GM12878 (cell line): ENCODE measurements at regions not wholly inside any gene's neighbourhood (a gene's known extent, or its start where the extent isn't known, plus 50 kb on each side); places are given as distances from the start of the nearest gene placed in this dataset.

Experiments
- ATAC-seq: fragments of 200-7000 bp; cut with Tn5 transposase; 3 replicates; pipeline ENCODE4 v1.9.1; 2020; ENCODE audit warnings: mild to moderate bottlenecking, moderate library complexity
- BruUV-seq: library from RNA; stranded (reverse); fragments of 400-500 nt; replicated peaks from 2 replicates; lab custom pipeline; 2021; lab: Mats Ljungman, UMichigan
- CTCF ChIA-PET: fragments of 300-600 bp; sonication (Branson Sonifier 250); formaldehyde crosslinking; extraction: SDS; loops from one replicate; lab custom pipeline; 2021; ENCODE audit warnings: inconsistent platforms; lab: Yijun Ruan, JAX
- POLR2A ChIA-PET: fragments of 350-600 bp; formaldehyde crosslinking; extraction: SDS; loops from one replicate; lab custom pipeline; 2021; ENCODE audit warnings: inconsistent platforms; lab: Charles Lee
- RAD21 ChIA-PET: fragments of 300-600 bp; sonication (Branson Sonifier 250); formaldehyde crosslinking; loops from one replicate; lab custom pipeline; 2023; ENCODE audit warnings: antibody characterized with exemption; ENCODE audit not compliant: unreplicated experiment; lab: Charles Lee
- SMC1A ChIA-PET: fragments of 300-600 bp; sonication (Branson Sonifier 250); formaldehyde crosslinking; loops from one replicate; lab custom pipeline; 2023; ENCODE audit not compliant: unreplicated experiment, uncharacterized antibody; lab: Charles Lee
- DNase-seq: peaks from one replicate; pipeline ENCODE4 v3.0.0-alpha.2; 2011; ENCODE audit warnings: low read depth, low spot score
- FAIRE-seq: peaks from 3 replicates; lab custom pipeline; 2011; peaks lifted over from hg19 to GRCh38; lab: Jason Lieb, UNC
- H2AFZ ChIP-seq: 2 replicates; pipeline ENCODE4 v1.6.0; 2011; ENCODE audit warnings: low read depth, low read length, control low read depth; ENCODE audit not compliant: control insufficient read depth
- H3K27ac ChIP-seq: 2 replicates; pipeline ENCODE4 v1.5.1; 2011; ENCODE audit warnings: control low read depth; ENCODE audit not compliant: control insufficient read depth, insufficient read depth
- H3K27me3 ChIP-seq, 2 experiments: replicated peaks in 1 of 2; 2 replicates each; pipeline versions ENCODE4 v1.6.0 to v1.6.1; 2011; ENCODE audit warnings: low read length in 1 of 2; ENCODE audit not compliant: control insufficient read depth in 2 of 2, insufficient read depth in 2 of 2
- H3K36me3 ChIP-seq, 2 experiments: 2 replicates each; pipeline ENCODE4 v1.5.1; 2011; ENCODE audit warnings: low read length in 1 of 2; ENCODE audit not compliant: control insufficient read depth in 2 of 2, insufficient read depth in 2 of 2
- H3K4me1 ChIP-seq: 2 replicates; pipeline ENCODE4 v1.6.1; 2011; ENCODE audit warnings: mild to moderate bottlenecking, low read length, moderate library complexity, mixed read lengths; ENCODE audit not compliant: control insufficient read depth, insufficient read depth
- H3K4me2 ChIP-seq: 2 replicates; pipeline ENCODE4 v1.6.0; 2011; ENCODE audit warnings: control low read depth; ENCODE audit not compliant: control insufficient read depth, insufficient read depth
- H3K4me3 ChIP-seq: fragments of 200-600 bp; sonication (generic); 2 replicates; pipeline ENCODE4 v1.5.1; 2016
- H3K79me2 ChIP-seq: 2 replicates; pipeline ENCODE4 v1.6.0; 2011; ENCODE audit warnings: low read length; ENCODE audit not compliant: control insufficient read depth, insufficient read depth
- H3K9ac ChIP-seq: 2 replicates; pipeline ENCODE4 v1.8.0; 2011; ENCODE audit warnings: low read length, control low read depth, mixed read lengths; ENCODE audit not compliant: control insufficient read depth, insufficient read depth
- H3K9me3 ChIP-seq: replicated peaks from 3 replicates; pipeline ENCODE4 v1.5.1; 2011; ENCODE audit warnings: mild to moderate bottlenecking, low read length; ENCODE audit not compliant: control insufficient read depth, insufficient read depth
- H4K20me1 ChIP-seq: 2 replicates; pipeline ENCODE4 v1.6.0; 2011; ENCODE audit not compliant: control insufficient read depth, insufficient read depth
- ASH2L ChIP-seq: fragments of 300-600, 200-600 bp; sonication (generic); IDR thresholded peaks from 2 replicates; pipeline ENCODE4 v1.6.1; 2017; ENCODE audit warnings: low read depth, mild to moderate bottlenecking, borderline replicate concordance
- BRCA1 ChIP-seq: IDR thresholded peaks from 2 replicates; pipeline ENCODE4 v1.6.1; 2011; ENCODE audit warnings: low read depth, low read length, improper control_type of control experiment
- E2F8 ChIP-seq: fragments of 450-650 bp; IDR thresholded peaks from 2 replicates; pipeline ENCODE4 v1.6.1; 2018; ENCODE audit warnings: mild to moderate bottlenecking, low read depth, moderate library complexity; ENCODE audit not compliant: partially characterized antibody
- E4F1 ChIP-seq: fragments of 450-650 bp; IDR thresholded peaks from 2 replicates; pipeline ENCODE4 v1.6.1; 2018; ENCODE audit warnings: borderline replicate concordance, mild to moderate bottlenecking; ENCODE audit not compliant: partially characterized antibody
- EGR1 ChIP-seq, 2 experiments: IDR thresholded peaks; 1 replicate in 1 of 2; 2 replicates in 1 of 2; pipeline ENCODE4 v1.6.1; 2011 to 2012; ENCODE audit warnings: low read depth in 2 of 2, low read length in 2 of 2, borderline replicate concordance in 1 of 2, mild to moderate bottlenecking in 1 of 2, moderate library complexity in 1 of 2
- MEF2A ChIP-seq: IDR thresholded peaks from 2 replicates; pipeline ENCODE4 v1.6.1; 2011; ENCODE audit warnings: low read depth, mild to moderate bottlenecking, low read length, moderate library complexity; ENCODE audit not compliant: insufficient read depth
- MYB ChIP-seq: fragments of 150-350 bp; IDR thresholded peaks from 2 replicates; pipeline ENCODE4 v1.6.1; 2014; ENCODE audit warnings: mild to moderate bottlenecking, low read depth, low read length, borderline replicate concordance
- PKNOX1 ChIP-seq: fragments of 450-650 bp; IDR thresholded peaks from 2 replicates; pipeline ENCODE4 v1.6.1; 2016; ENCODE audit warnings: mild to moderate bottlenecking
- POLR2AphosphoS2 ChIP-seq: IDR thresholded peaks from 2 replicates; pipeline ENCODE4 v1.6.1; 2011; ENCODE audit warnings: low read depth, mild to moderate bottlenecking, low read length, improper control_type of control experiment, moderate library complexity
- SPI1 ChIP-seq: IDR thresholded peaks from 2 replicates; pipeline ENCODE4 v1.6.1; 2011; ENCODE audit warnings: low read depth, mild to moderate bottlenecking, low read length, moderate library complexity, borderline replicate concordance; ENCODE audit not compliant: insufficient read depth
- WRNIP1 ChIP-seq: IDR thresholded peaks from 2 replicates; pipeline ENCODE4 v1.6.1; 2011; ENCODE audit warnings: low read depth, low read length, improper control_type of control experiment, borderline replicate concordance
- ZNF274 ChIP-seq: IDR thresholded peaks from one replicate; pipeline ENCODE4 v1.8.0; 2011; ENCODE audit not compliant: insufficient read length, insufficient read depth
- ZNF592 ChIP-seq: fragments of 450-650 bp; IDR thresholded peaks from 2 replicates; pipeline ENCODE4 v1.6.1; 2017; ENCODE audit warnings: mild to moderate bottlenecking, moderate library complexity
- WGBS: methylation state at CpG from one replicate; pipeline ENCODE4 v1.1.6; 2016; ENCODE audit warnings: low lambda C conversion rate; ENCODE audit not compliant: insufficient replicate concordance, insufficient coverage; ENCODE audit errors: missing lambda C conversion rate; 5-methylcytosine and 5-hydroxymethylcytosine counted together
- in situ Hi-C: fragments of 300-500 bp; cut with MboI; formaldehyde crosslinking; loops from 9 replicates; pipeline ENCODE4 v1.14.3; 2018; ENCODE audit warnings: mixed read lengths
- intact Hi-C: fragments of 100-400 bp; cut with micrococcal nuclease; formaldehyde crosslinking; loops from one replicate; pipeline ENCODE4 v1.14.2; 2022; ENCODE audit not compliant: unreplicated experiment

- TF ChIP-seq PKNOX1 (no peak), E2F8 (no peak), ASH2L (no peak), SPI1 (no peak), MEF2A (no peak), E4F1 (no peak)
These were observed 458.5 kb downstream of the LMO7 start (continued) for GRCh38 chr13:76094645-76095044.

GRCh38 chr13:76091076-76091475 lies 454.9 kb downstream of the LMO7 start:
- no TSS peak for BruUV-seq
- no peak for TF ChIP-seq BRCA1
- no peak for TF ChIP-seq POLR2AphosphoS2
- no peak for TF ChIP-seq ZNF592
- no peak for TF ChIP-seq EGR1 (IDR thresholded peaks at IDR 0.05; ENCODE audit: borderline replicate concordance in 1 of 2, low read depth in 2 of 2, low read length in 2 of 2)
- TF ChIP-seq ZNF274: no peak
- TF ChIP-seq MYB: no peak
- no peak for TF ChIP-seq WRNIP1

More at GRCh38 chr13:76091076-76091475, 454.9 kb downstream of the LMO7 start:
- POLR2A ChIA-PET: no interaction called here
- WGBS: 1% methylated on average over 4 of the region's 4 CpGs
- in situ Hi-C loops: no loop called here
- Histone ChIP-seq H3K4me2 (no peak overlapping the region), H3K27me3 (no peaks in the 10 kb centered on the region), H3K36me3 (no peaks in the 10 kb centered on the region), H4K20me1 (no peaks in the 10 kb centered on the region), H2AFZ (no peak overlapping the region), H3K9me3 (no peaks in the 10 kb centered on the region; the same call in 2 of the 3 replicates), H3K4me1 (no peaks in the 10 kb centered on the region), H3K9ac (no peak overlapping the region), H3K27ac (no peak overlapping the region), H3K79me2 (no peaks in the 10 kb centered on the region), H3K4me3 (no peak overlapping the region)
- FAIRE-seq: no peak
- DNase-seq: no peak
- no peak for ATAC-seq
- intact Hi-C loops: no loop called here
- SMC1A ChIA-PET: no interaction called here
- RAD21 ChIA-PET: no interaction called here
- CTCF ChIA-PET: no interaction called here
